ENCODE measurements at regions not wholly inside any gene's neighbourhood (a gene's known extent, or its start where the extent isn't known, plus 50 kb on each side); places are given as distances from the start of the nearest gene placed in this dataset.

DNA sequence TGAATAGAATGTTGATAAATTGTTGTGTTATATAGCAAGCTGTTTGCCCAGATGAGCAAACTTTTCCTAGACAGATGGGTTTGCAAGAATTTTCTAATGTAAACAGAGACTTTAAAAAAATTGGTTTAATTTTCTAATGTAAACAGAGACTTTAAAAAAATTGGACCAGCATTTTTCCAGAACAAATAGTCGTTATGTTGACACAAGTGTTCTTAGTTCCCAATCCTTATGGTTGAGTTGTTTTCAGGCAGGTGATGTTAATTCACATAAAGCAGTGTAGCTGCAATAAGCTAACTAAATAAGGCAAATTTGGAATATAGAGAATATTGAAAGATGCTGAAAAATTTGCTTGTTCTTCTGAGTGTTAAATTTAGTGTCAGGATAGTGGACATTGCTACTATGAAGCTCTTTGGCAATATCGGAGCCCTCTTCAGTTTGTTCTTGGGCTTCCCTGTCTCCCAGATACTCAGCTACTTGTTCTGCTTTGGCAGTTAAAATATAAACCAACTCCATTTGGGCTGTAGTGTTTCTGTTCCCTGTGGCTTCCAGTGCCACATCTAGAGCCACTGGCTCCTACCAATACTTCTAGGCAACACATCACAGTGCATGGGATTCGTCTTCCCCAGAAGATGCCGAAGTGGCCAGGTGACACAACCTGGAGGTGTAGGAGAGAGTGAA, 105.7 kb downstream of the DYNAP start:
- no peak for TF ChIP-seq POLR2A (IDR thresholded peaks at IDR 0.05)
- TF ChIP-seq CTCF (IDR thresholded peaks at IDR 0.05), result no peak
- no peak for TF ChIP-seq POLR2AphosphoS5 (IDR thresholded peaks at IDR 0.05)

Data from prostate gland (tissue), 2 donors.